GM23338 (cell line): ENCODE measurements at regions not wholly inside any gene's neighbourhood (a gene's known extent, or its start where the extent isn't known, plus 50 kb on each side); places are given as distances from the start of the nearest gene placed in this dataset.
A peak's percentile ranks its signal among the peaks of the same experiment; 100 is the strongest.

Experiments
- ATAC-seq: fragments of 200-7000 bp; cut with Tn5 transposase; 3 replicates; pipeline ENCODE4 v1.9.1; 2020
- DNase-seq: peaks from one replicate; pipeline ENCODE4 v3.0.0-alpha.2; 2015; ENCODE audit warnings: low spot score
- H2AFZ ChIP-seq: fragments of 200-600 bp; sonication (generic); 2 replicates; pipeline ENCODE4 v1.8.0; 2016; ENCODE audit warnings: antibody characterized with exemption, mild to moderate bottlenecking, moderate library complexity
- H3F3A ChIP-seq: fragments of 200-600 bp; sonication (generic); replicated peaks from 2 replicates; pipeline ENCODE4 v1.8.0; 2017; ENCODE audit warnings: antibody characterized with exemption, mixed run types, low read depth
- H3K27ac ChIP-seq: fragments of 200-600 bp; sonication (generic); 2 replicates; pipeline ENCODE4 v1.6.1; 2016; ENCODE audit warnings: low read depth
- H3K27me3 ChIP-seq: fragments of 200-600 bp; sonication (generic); 2 replicates; pipeline ENCODE4 v1.8.0; 2016; ENCODE audit warnings: mild to moderate bottlenecking, mixed run types, moderate library complexity; ENCODE audit not compliant: insufficient read depth
- H3K36me3 ChIP-seq: fragments of 200-600 bp; sonication (generic); 2 replicates; pipeline ENCODE4 v1.8.0; 2016; ENCODE audit warnings: mild to moderate bottlenecking; ENCODE audit not compliant: insufficient read depth
- H3K4me1 ChIP-seq: fragments of 200-600 bp; sonication (generic); 2 replicates; pipeline ENCODE4 v1.8.0; 2016; ENCODE audit warnings: mild to moderate bottlenecking, moderate library complexity; ENCODE audit not compliant: insufficient read depth
- H3K4me2 ChIP-seq: fragments of 200-600 bp; sonication (generic); 2 replicates; pipeline ENCODE4 v1.7.1; 2017; ENCODE audit warnings: mixed run types
- H3K4me3 ChIP-seq: fragments of 200-600 bp; sonication (generic); 2 replicates; pipeline ENCODE4 v1.6.1; 2016; ENCODE audit warnings: mixed run types
- H3K79me2 ChIP-seq: fragments of 200-600 bp; sonication (generic); replicated peaks from 2 replicates; pipeline ENCODE4 v1.8.0; 2017; ENCODE audit warnings: mild to moderate bottlenecking; ENCODE audit not compliant: insufficient read depth
- H3K9me2 ChIP-seq: fragments of 200-600 bp; sonication (generic); 2 replicates; pipeline ENCODE4 v1.8.0; 2017; ENCODE audit not compliant: insufficient read depth
- H4K20me1 ChIP-seq: fragments of 200-600 bp; sonication (generic); replicated peaks from 2 replicates; pipeline ENCODE4 v1.8.0; 2017; ENCODE audit warnings: mild to moderate bottlenecking; ENCODE audit not compliant: insufficient read depth
- H3K27ac Mint-ChIP-seq: 2 replicates; pipeline ENCODE4 v1.8.0; 2020; ENCODE audit warnings: inconsistent platforms, mild to moderate bottlenecking, moderate library complexity, mixed read lengths
- H3K27me3 Mint-ChIP-seq: 3 replicates; pipeline ENCODE4 v1.8.0; 2022; ENCODE audit warnings: low read depth, mild to moderate bottlenecking, moderate library complexity, mixed read lengths, inconsistent platforms; ENCODE audit not compliant: insufficient read depth, poor library complexity
- H3K36me3 Mint-ChIP-seq: 3 replicates; pipeline ENCODE4 v1.8.0; 2021; ENCODE audit warnings: low read depth, mild to moderate bottlenecking, inconsistent platforms, moderate library complexity, mixed read lengths
- H3K4me1 Mint-ChIP-seq: 3 replicates; pipeline ENCODE4 v1.8.0; 2020; ENCODE audit warnings: mild to moderate bottlenecking, inconsistent platforms, mixed read lengths
- H3K4me3 Mint-ChIP-seq: 3 replicates; pipeline ENCODE4 v1.8.0; 2021; ENCODE audit warnings: moderate library complexity, mild to moderate bottlenecking, inconsistent platforms, mixed read lengths
- H3K9me3 Mint-ChIP-seq: 3 replicates; pipeline ENCODE4 v1.8.0; 2020; ENCODE audit warnings: moderate library complexity, mild to moderate bottlenecking, inconsistent platforms, mixed read lengths
- CREB1 ChIP-seq: fragments of 250-450 bp; sonication (Bioruptor Pico); IDR thresholded peaks from 2 replicates; pipeline ENCODE4 v1.5.0; 2020; ENCODE audit warnings: low read depth, mild to moderate bottlenecking, moderate library complexity
- CTCF ChIP-seq, 2 experiments: fragments of 200-600 bp in 1 of 2; sonication (generic) in 1 of 2; conservative IDR thresholded peaks; 2 replicates each; pipeline versions ENCODE4 v1.5.1 to v1.6.1; 2016 to 2017; ENCODE audit warnings: antibody characterized with exemption in 2 of 2, low read depth in 2 of 2, mild to moderate bottlenecking in 2 of 2, moderate library complexity in 1 of 2
- ETS1 ChIP-seq: IDR thresholded peaks from 2 replicates; pipeline ENCODE4 v1.6.1; 2016; ENCODE audit warnings: antibody characterized with exemption
- EZH2 ChIP-seq: fragments of 200-600 bp; sonication (generic); IDR thresholded peaks from one replicate; pipeline ENCODE4 v1.8.0; 2017; ENCODE audit warnings: antibody characterized with exemption, mild to moderate bottlenecking, low read depth; ENCODE audit not compliant: unreplicated experiment
- EZH2phosphoT487 ChIP-seq: fragments of 200-600 bp; sonication (generic); IDR thresholded peaks from one replicate; pipeline ENCODE4 v1.8.1; 2018; ENCODE audit warnings: antibody characterized with exemption; ENCODE audit not compliant: unreplicated experiment
- JUNB ChIP-seq: IDR thresholded peaks from one replicate; pipeline ENCODE4 v1.6.1; 2016; ENCODE audit warnings: antibody characterized with exemption; ENCODE audit not compliant: unreplicated experiment
- NANOG ChIP-seq: IDR thresholded peaks from 2 replicates; pipeline ENCODE4 v1.6.1; 2016; ENCODE audit warnings: antibody characterized with exemption, borderline replicate concordance
- POLR2AphosphoS5 ChIP-seq: IDR thresholded peaks from 2 replicates; pipeline ENCODE4 v1.6.1; 2016; ENCODE audit warnings: antibody characterized with exemption, low read depth
- REST ChIP-seq: IDR thresholded peaks from one replicate; pipeline ENCODE4 v1.6.1; 2018; ENCODE audit warnings: antibody characterized with exemption; ENCODE audit not compliant: unreplicated experiment
- STAT1 ChIP-seq: IDR thresholded peaks from one replicate; pipeline ENCODE4 v1.6.1; 2016; ENCODE audit warnings: antibody characterized with exemption; ENCODE audit not compliant: unreplicated experiment
- ZNF114 ChIP-seq: fragments of 250-450 bp; sonication (Bioruptor Pico); IDR thresholded peaks from 2 replicates; pipeline ENCODE4 v1.5.0; 2020; ENCODE audit warnings: mild to moderate bottlenecking, moderate library complexity
- ZNF331 ChIP-seq: fragments of 250-450 bp; sonication (Bioruptor Pico); IDR thresholded peaks from 2 replicates; pipeline ENCODE4 v1.5.0; 2020; ENCODE audit warnings: low read depth, mild to moderate bottlenecking, moderate library complexity
- ZNF462 ChIP-seq: fragments of 250-450 bp; sonication (Bioruptor Pico); IDR thresholded peaks from 2 replicates; pipeline ENCODE4 v1.5.0; 2020; ENCODE audit warnings: mild to moderate bottlenecking, moderate library complexity

- Histone ChIP-seq H4K20me1 (no peaks in the 10 kb centered on the region), H3K4me2 (no peak overlapping the region), H3K9me2 (no peaks in the 10 kb centered on the region), H3K36me3 (no peaks in the 10 kb centered on the region), H3K27me3 (no peaks in the 10 kb centered on the region), H2AFZ (peak overlapping the region; percentile 72; the same call in 1 of the 2 replicates), H3K79me2 (no peaks in the 10 kb centered on the region), H3K4me3 (no peak overlapping the region), H3K27ac (no peak overlapping the region), H3K4me1 (no peaks in the 10 kb centered on the region), H3F3A (no peaks in the 10 kb centered on the region)
- Mint-ChIP-seq H3K4me1 (peaks cover 6% of the 10 kb centered on the region; the same call in 2 of the 3 replicates), H3K27ac (no peak overlapping the region), H3K9me3 (no peaks in the 10 kb centered on the region; the same call in 2 of the 3 replicates), H3K4me3 (no peak overlapping the region), H3K36me3 (no peaks in the 10 kb centered on the region), H3K27me3 (no peaks in the 10 kb centered on the region)
- ATAC-seq (no peak), DNase-seq (no peak)
- TF ChIP-seq REST (no peak), ZNF331 (CRISPR knock-in tag) (no peak), JUNB (no peak), NANOG (no peak), POLR2AphosphoS5 (no peak), STAT1 (no peak), CTCF (conservative IDR thresholded peaks at IDR 0.05; ENCODE audit: low read depth in 2 of 2) (no peak), EZH2 (no peak), ZNF462 (no peak), ETS1 (no peak), CREB1 (no peak), EZH2phosphoT487 (no peak), ZNF114 (no peak)
Observed at GRCh38 chr7:25656071-25656470, 427.8 kb upstream of the NPVF start.
